SHP77 (cell line): ENCODE measurements at regions not wholly inside any gene's neighbourhood (a gene's known extent, or its start where the extent isn't known, plus 50 kb on each side); places are given as distances from the start of the nearest gene placed in this dataset.

Experiments
- DNase-seq, 2 experiments: peaks; one replicate each; lab custom pipeline; 2025; lab: John Stamatoyannopoulos, UW

DNA sequence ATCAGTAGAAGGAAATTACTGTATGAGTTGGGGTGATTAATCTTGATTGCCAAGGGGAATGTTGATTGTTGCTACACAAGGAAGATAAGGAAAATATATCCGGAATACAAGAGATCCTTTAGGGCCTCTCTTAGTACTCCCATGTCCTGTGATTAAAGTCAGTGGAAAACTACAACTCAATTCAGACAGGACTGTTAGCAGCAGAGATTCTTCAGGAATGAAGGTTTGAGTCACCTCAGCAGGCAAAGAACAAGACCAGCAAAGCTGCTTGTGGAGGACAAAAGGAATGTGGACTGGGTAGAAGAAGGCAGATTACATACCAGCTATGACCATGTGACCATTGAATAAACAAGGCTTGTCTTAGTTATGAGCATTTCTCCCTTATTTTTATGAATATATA is 478.2 kb downstream of the BUD13 start:
- DNase-seq: no peak

DNA sequence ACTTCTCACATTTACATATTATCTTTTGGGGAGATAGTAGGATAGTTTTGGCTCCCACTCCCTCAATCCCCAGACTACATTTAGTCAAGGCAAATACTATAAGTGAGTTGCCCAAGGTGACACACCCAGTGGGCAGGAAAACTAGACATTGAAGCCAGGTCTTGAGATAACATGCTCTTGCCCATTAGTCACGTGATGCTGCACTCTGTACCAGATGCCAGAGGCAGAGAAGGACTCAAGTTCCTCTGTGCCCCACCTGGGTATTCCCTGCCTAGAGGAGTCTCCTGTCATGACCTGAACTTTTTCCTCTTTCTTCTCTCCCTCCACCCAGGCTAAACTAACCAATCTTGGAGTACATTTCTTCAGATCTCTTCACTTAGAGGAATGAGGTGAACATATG is 484.9 kb downstream of the BUD13 start:
- no peak for DNase-seq

DNA sequence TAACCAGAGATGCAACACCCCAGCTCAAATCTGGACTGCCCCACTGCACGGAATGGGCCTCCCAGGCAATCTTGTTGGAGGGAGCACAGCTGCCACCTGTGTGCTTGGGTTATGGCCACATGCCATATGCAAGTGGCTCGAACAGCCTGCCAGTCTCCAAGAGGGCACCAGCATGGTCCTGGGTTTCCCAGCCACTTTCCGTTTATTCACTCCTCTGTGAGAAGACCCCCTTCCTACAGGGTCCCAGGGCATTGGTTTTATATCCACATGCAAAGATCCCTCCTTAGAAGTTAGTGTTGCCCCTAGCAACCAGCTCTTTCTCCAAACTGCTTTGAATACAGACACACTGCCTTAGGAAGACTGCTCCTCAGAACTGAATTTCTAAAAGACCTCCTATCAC is 487.8 kb downstream of the BUD13 start:
- DNase-seq: no peak

DNA sequence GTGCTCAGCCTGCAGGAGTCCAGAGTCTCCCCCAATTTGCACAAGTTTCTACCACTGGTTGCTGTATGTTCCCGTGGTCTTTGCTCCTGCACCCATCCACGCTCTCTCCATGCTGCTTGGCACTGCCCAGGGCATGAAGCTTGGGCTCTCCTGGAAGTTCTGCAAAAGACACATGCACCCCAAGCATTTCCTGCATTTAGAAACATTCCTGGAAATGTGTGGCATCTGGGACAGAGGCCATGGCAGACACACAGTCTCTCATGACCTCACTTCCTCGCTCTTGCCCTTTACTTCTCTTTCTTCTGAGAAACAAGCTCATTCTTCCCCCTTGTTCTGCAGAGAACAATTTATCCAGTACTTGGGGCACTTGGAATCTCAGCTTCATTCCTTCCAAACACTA is 489.5 kb downstream of the BUD13 start:
- no peak for DNase-seq

DNA sequence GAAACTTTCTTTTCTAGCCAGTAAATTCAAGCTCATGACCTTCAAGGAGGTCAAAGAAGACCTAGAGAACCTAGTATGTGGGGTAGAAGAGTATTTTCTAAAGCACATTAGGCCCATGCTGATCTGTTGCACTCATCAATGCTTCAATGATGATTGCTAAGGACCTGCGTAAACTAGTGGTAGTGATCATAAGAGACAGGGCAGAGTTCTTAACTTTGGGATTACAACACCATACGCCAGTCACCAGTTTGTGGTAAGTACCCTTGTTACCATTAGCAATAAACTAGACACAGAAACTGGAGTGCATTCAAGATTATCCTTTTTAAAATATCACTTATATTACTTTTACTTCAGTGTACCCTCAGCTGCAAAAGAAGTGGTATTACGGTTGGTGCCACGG is 490.3 kb downstream of the BUD13 start:
- no peak for DNase-seq

DNA sequence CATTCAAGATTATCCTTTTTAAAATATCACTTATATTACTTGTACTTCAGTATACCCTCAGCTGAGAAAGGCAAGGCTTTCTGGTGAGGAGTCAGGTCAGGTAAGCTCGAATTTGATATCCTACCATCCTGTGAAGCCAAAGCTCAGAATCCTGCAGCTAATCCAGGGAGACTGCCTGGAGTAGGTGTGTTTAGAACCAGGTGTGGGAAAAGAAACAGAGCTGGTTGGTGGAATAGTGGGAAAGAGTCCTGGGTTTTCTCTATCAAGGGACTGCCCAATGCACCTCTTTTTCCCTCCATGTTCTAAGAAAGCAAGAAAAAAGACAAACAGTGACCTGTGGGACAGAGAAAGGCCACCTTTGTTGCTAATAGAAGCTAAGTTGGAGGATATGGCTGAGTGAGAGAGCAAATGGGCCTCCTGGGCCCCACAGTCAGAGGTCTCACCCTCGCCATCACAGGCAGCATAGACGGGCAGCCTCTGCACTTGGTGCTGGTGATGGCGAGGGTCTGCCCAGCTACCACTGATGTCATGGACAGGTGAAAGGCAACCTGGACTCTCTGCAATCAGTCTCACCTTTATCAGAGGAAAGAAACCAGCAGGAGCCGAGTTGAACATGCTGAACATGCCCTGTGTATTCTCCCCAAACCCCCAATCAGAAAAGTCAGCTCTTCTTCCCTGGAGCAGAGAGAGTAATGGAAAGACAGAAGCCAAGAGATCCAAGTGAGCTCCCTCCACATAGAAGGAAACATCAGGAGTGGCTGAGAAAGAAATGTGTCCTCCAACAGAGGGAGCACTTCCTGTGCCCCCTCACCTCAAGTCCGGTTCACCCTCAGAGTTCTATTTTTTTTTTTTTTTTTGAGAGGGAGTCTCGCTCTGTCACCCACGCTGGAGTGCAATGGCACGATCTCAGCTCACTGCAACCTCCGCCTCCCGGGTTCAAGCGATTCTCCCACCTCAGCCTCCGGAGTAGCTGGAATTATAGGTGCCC is 491.3 kb downstream of the BUD13 start:
- DNase-seq: no peak

DNA sequence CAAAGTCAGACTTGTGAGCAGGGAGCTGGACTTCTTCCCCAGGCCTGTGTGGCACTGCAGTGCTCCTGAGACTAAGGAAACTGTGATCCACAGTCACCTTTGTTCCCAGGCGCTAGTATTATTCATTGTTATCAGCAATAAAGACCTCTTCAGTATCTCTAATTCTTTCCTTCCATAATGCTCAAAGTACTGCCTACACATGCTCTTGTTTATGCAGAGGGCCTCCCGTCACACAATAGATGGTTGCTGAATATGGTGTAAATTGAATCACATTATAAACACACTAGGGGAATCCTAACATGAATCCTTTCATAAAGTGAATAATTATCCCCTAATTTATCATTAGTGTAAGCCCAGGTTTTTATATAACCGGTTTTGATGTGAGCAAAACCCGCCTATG is 493.3 kb downstream of the BUD13 start:
- DNase-seq: no peak

DNA sequence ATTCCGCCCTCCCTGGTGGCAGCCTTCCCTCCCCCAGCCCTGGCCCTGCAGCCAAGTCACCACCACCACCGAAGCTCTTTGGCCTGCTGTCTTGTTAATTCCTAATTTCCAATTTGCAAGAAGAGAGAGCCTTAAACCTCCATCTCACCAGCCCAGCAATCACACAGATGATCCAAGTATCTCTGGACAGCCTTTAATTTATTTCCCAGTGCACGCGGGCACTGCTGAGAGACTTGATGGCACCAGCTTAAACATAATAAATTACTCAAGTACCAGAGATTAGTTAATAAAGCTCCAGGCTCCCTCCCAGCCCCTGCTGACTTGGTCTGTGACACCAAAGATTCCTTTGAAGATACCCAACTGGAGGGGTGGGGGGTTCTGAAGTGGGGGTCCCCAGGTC is 494.7 kb downstream of the BUD13 start:
- no peak for DNase-seq

DNA sequence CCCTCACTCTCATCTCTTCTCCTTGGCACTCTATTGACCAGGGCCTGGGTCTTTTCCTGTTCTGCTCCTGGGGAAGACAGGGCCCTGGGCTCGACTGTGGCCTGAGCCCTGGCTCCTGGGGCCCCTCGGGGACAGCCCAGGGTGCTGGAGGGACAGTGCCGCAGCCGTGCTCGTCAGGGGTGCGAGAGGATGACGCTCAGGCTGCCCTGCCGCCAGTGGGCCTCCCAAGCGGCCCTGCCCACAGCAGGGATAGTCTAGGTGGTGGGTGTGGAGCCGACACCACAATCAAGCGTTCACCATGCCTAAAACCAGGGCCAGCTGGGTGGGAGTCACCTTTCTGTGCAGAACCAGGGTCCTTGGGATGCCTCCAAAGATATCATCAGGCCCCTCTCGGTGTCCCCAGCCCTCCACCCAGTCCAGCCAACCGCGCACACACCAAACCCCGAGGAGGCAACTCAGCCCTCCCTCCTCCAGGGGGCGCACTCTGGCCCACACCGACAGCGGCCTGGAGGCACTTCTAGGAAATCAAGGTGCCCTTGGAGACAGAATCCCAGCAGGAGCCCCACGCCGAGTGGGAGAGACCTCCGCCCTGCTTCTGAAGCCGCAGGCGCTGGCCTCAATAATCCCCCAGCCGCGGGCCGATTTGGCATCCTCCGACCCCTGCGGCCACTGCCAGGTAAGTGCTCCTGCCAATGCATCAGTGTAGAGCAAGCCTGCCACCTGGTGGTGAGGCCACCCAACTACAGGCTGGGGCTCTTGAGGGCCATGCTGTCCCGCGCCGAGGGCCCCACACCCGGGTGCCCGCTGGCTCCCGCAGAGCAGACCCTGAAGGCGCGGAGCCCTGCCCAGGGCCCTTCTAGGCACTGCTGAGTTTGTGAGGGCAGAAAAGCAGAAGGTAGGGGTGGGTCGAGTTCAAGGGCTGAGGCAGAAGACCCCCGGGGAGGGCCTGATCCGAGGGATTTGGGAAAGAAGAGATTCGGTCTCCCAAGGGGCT is 496.4 kb downstream of the BUD13 start:
- DNase-seq: peak; percentile 60 to 77

DNA sequence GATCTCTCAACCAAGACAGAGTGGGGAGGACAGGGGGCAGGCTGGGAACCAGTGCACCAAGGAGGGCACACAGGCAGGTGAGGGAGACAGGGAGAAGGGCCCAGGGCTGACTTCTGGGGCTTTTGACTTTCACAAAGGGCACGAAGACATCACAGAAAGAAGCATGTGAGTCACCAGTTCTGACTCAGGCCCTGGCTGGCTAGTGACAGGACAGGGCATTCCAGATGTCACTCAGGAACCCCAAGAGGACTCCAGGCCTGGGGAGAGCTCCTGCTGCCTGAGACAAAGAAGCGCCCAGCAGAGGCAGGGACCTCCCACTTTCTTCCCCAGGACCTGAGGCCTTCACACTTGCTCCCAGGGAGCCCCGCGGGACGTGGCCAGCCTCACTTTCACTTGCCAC is 497.2 kb downstream of the BUD13 start:
- no peak for DNase-seq

DNA sequence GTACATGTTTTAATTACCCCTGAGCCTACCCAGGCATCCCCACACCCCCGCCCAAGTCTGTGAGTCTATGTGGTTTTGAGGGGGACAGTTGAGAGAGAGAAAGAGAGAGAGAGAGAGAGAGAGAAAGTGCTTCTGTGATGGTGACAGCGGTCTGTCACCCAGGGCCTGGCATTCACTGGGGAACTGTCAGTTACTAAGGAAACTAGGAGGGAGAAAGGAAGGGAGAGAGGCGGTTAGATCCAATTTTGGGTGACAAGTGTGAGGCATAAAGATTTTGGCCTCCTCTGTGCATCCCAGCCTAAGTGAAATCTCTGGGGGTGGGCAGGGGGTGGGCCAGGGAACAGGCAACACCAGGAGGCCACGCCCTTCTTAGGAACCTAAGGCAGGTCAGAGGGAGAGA is 498.3 kb downstream of the BUD13 start:
- no peak for DNase-seq

DNA sequence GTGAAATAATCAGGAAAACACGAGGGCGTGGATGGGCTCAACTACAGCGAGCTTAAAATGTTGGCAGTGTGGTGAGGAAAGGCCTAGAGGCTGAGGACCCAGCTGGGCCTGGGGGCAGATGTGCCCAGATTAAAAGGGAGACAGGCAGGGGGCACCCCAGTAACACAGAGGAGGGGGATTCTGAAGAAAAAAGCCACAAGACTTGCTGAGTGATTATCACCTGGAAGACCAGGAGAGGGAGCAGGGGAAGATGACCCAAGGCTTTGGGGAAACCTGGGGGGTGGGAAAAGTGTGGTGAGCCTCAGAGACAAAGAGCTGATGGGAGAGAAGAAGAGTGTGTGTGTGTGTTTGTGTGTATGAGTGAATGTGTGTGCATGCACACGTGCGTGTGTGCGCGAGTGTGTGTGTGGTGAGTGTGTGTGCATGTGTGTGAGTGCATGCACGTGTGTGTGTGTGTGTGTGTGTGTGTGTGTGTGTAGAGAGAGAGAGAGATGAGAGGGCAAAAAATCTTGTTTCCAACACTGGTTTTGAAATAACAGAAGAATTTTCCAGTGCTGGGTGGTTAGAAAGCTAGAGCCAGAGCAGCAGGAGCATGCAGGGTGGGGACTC is 500.5 kb downstream of the BUD13 start:
- no peak for DNase-seq

DNA sequence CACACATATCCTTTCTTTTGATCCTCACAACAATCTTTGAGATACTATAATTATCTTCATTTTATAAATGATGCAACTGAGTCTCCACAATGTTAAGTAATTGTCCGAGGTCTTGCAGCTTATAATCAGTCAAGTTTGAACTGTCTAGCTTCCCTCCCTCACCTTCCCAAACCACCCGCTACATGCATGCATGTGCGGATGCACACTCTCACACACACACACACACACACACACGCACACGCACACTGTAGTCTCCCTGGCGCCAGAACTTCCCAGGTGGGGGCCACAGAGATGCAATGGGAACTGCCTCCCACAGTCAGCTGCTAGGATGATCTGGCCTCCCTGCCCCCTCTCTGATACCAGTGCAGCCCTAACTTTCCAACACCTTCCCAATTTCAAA is 501.3 kb downstream of the BUD13 start:
- DNase-seq: no peak

DNA sequence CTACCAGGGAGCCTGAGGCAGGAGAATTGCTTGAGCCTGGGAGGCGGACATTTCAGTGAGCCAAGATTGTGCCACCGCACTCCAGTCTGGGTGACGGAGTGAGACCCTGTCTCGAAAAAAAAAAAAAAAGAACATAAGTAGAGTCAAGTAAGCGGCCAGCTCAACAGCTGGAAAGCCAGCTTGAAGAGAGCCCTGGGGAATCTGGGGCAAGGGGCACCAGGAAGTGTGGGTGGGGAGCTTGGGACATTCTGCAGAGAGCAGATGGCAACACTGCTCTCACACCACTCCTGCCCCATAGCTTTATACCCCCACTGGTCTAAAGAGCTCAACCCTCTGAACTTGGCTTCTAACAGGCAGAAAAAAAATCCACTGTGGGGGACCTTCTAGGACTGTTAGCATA is 505.6 kb downstream of the BUD13 start:
- no peak for DNase-seq

DNA sequence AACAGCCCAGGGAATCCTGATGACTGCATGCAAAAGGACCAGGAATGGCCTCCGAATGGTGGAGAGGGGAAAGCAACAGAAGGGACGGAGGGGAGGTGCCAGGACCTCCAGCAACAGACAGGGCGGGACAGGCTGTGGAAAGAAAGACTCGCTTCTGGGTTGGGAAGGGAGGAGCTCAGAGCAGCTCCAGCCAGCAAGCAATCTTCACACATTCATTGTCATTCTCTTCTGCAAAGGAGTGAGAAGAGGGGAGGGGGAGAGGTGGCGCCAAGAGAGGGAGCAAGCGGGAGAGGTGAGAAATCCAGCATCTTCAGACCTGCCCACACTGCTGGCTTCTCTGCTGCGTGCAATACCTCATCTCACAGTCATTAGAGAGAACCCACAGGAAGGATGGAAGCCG is 509.0 kb downstream of the BUD13 start:
- DNase-seq: no peak

DNA sequence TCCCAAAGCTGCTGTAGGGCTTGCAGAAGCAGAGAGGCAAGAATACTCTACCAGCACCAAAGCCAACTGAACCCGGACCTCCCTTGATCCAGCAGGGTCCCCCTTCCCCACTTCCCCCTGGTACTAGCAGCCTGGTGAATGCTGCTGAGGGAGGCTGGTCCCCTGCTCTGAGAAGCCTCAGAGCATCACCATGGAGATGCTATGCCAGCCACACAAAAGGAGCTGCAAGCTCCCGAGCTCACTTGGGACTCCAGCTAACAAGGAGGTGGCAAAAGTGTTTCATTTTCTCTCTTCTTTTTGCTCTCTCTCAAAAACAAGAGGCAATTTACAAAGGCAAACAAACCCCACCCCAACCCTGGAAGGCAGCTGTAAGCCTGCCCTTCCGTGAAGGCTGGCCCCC is 509.8 kb downstream of the BUD13 start:
- DNase-seq: no peak

DNA sequence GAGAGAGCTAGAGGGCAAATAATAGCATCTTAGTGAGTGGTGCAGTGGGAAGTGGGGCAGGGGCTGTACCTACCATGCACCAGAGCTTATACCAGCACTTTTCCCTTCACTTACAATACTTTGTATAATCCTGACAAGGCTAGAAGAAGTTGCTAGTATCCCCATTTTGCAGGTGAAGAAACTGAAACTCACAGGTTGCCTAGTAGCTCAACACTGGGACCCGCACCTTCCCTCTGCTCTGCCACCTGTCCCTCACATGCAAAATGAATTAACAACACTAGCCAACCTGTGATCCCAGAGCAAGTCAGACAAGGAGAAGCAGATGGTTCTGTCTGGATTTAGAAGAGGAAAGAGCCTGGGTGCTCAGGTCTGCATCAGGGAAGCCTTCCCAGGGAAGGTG is 510.4 kb downstream of the BUD13 start:
- no peak for DNase-seq

DNA sequence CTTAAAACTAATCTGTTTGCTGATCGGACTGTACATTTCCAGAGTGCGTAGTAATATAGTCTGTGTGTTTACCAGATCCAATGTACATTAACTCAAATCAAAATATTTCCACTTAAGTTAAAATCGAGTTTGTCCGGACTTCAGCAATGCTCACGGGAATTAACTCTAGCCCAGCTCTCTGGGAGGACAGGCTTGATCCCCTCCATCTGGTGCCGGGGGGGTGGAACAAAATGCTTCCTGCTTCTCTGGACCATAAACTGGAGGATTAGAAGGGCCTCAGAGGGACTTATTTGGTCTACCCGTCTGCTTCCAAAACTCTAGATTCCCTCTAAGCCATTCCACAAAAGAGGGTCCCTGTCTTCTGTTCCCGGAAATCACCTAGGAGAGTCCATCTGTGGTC is 511.2 kb downstream of the BUD13 start:
- no peak for DNase-seq

DNA sequence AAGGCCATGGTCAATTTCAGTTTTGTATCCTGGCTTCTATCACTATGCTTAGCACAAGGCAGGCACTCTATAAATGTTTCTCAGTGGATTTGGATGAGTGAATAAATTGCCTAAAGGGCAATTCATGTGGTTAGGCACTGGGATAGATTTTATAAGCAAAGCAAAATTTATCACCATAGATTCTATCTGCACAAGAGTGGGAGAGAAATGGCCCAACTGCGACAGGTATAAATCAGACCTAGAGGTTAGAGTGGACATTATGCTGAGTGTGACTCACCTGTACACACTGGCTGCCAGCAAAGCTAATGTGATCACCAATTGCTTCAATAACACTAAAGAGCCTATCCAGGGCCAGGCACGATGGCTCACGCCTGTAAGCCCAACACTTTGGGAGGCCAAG is 514.0 kb downstream of the BUD13 start:
- no peak for DNase-seq

DNA sequence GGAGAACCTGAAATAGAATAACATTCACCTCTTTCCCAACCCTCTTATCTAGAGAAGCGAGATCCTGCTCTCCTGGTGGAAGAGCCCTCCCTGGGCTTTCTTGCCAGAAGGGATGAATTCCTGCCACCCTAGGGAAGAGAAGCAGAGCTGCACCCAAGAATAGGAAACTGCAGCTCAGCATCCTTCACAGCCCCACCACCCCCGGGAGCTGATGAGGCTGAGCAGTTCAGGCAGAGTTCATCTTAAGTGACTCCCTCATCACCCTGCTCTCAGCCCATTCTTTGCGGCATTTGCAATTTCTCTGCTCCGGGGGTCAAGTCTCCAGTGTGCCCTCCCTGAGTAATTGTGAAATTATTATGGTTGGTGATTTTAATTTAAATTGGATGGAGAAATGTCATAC is 514.9 kb downstream of the BUD13 start:
- no peak for DNase-seq

DNA sequence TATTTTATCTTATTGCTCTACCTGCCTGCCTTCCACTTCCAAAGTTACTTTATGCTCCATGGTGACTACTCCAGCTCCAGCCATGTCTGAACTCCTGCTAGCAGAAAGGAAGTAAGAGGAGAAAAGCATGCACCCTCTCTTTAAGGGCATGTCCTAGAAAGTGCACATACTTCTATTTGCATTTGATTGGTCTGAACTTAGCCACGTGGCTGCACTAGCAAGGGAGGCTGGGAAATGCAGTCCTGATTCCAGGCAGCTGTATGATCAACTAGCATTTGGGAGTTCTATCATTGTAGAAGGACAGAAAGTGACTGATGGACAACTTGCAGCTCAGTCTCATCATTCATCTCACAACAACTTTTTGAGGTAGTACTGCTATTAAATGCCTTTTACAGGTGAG is 515.7 kb downstream of the BUD13 start:
- peak; percentile 62 to 67 for DNase-seq

DNA sequence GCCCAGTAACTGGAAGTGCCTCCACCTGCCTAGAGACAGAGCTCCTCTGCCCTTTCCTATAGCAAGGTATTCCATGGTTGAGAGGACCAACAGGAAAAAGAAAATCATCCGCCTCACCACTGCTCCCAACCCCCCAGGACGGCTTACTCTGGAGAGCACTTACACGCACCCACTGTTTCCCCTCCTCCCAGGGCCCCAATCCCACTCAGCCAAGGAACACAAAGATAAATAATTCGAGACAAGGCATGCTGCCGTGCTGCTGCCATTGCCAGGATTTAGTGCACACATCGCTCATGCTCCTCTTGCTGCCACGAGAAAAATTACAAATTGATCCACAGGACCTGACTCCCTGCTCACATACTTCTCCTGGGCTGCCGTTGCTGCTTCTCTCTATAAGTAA is 516.6 kb downstream of the BUD13 start:
- DNase-seq: peak in 1 of 2 experiments; percentile 35
